Chondrocyte (in vitro differentiated cells): ENCODE measurements at regions not wholly inside any gene's neighbourhood (a gene's known extent, or its start where the extent isn't known, plus 50 kb on each side); places are given as distances from the start of the nearest gene placed in this dataset.

Experiments used
- DNase-seq: peaks from one replicate; pipeline ENCODE4 v3.0.0; 2021; ENCODE audit warnings: mixed read lengths, low spot score
- H3K27ac Mint-ChIP-seq: one replicate; pipeline ENCODE4 v1.8.0; 2021; ENCODE audit warnings: mild to moderate bottlenecking, moderate library complexity, mixed read lengths; ENCODE audit not compliant: unreplicated experiment
- H3K27me3 Mint-ChIP-seq: 2 replicates; pipeline ENCODE4 v1.8.0; 2021; ENCODE audit warnings: low read depth, mixed read lengths
- H3K36me3 Mint-ChIP-seq: 2 replicates; pipeline ENCODE4 v1.8.0; 2021; ENCODE audit warnings: low read depth, mixed read lengths
- H3K4me1 Mint-ChIP-seq: 2 replicates; pipeline ENCODE4 v1.8.0; 2021; ENCODE audit warnings: low read depth, mild to moderate bottlenecking, mixed read lengths
- H3K4me3 Mint-ChIP-seq: one replicate; pipeline ENCODE4 v1.8.0; 2021; ENCODE audit warnings: mild to moderate bottlenecking, moderate library complexity, mixed read lengths; ENCODE audit not compliant: unreplicated experiment
- H3K9me3 Mint-ChIP-seq: 2 replicates; pipeline ENCODE4 v1.8.0; 2021; ENCODE audit warnings: low read depth, mixed read lengths
- CTCF ChIP-seq: fragments of 200-600 bp; sonication (generic); IDR thresholded peaks from 2 replicates; pipeline ENCODE4 v1.5.0; 2021; ENCODE audit warnings: antibody characterized with exemption, mild to moderate bottlenecking, moderate library complexity

- Mint-ChIP-seq H3K4me3 (no peak overlapping the region), H3K27ac (no peak overlapping the region), H3K4me1 (no peaks in the 10 kb centered on the region), H3K36me3 (peaks cover 1% of the 10 kb centered on the region), H3K27me3 (no peaks in the 10 kb centered on the region), H3K9me3 (peaks cover 10% of the 10 kb centered on the region)
- no peak for TF ChIP-seq CTCF
- DNase-seq: no peak
Measured at GRCh38 chr18:69128978-69129377, 271.7 kb upstream of the DOK6 start.

GRCh38 chr18:69138088-69138487, 262.6 kb upstream of the DOK6 start:
- H3K4me1 Mint-ChIP-seq: no peaks in the 10 kb centered on the region
- H3K4me3 Mint-ChIP-seq: no peak overlapping the region
- DNase-seq: no peak
- no peak overlapping the region for H3K27ac Mint-ChIP-seq
- H3K27me3 Mint-ChIP-seq: no peaks in the 10 kb centered on the region
- H3K9me3 Mint-ChIP-seq: peaks cover 3% of the 10 kb centered on the region
- TF ChIP-seq CTCF: no peak
- peaks cover 1% of the 10 kb centered on the region for H3K36me3 Mint-ChIP-seq

GRCh38 chr18:69143084-69143483, 257.6 kb upstream of the DOK6 start:
- DNase-seq: no peak
- no peaks in the 10 kb centered on the region for H3K36me3 Mint-ChIP-seq
- H3K4me1 Mint-ChIP-seq: no peaks in the 10 kb centered on the region
- TF ChIP-seq CTCF: no peak
- H3K27me3 Mint-ChIP-seq: no peaks in the 10 kb centered on the region
- H3K27ac Mint-ChIP-seq: no peak overlapping the region
- no peak overlapping the region for H3K4me3 Mint-ChIP-seq
- no peaks in the 10 kb centered on the region for H3K9me3 Mint-ChIP-seq

GRCh38 chr18:69152436-69152835, 248.3 kb upstream of the DOK6 start:
- Mint-ChIP-seq H3K27me3 (no peaks in the 10 kb centered on the region), H3K27ac (no peak overlapping the region), H3K4me1 (no peaks in the 10 kb centered on the region), H3K4me3 (no peak overlapping the region), H3K9me3 (peaks cover 3% of the 10 kb centered on the region), H3K36me3 (no peaks in the 10 kb centered on the region)
- DNase-seq: no peak
- TF ChIP-seq CTCF: no peak

GRCh38 chr18:69157906-69158305, 242.8 kb upstream of the DOK6 start:
- H3K27me3 Mint-ChIP-seq: no peaks in the 10 kb centered on the region
- TF ChIP-seq CTCF: no peak
- H3K27ac Mint-ChIP-seq: no peak overlapping the region

More at GRCh38 chr18:69157906-69158305, 242.8 kb upstream of the DOK6 start:
- peaks cover 17% of the 10 kb centered on the region for H3K4me1 Mint-ChIP-seq
- H3K36me3 Mint-ChIP-seq: no peaks in the 10 kb centered on the region
- no peak for DNase-seq
- no peak overlapping the region for H3K4me3 Mint-ChIP-seq
- H3K9me3 Mint-ChIP-seq: no peaks in the 10 kb centered on the region
